ENCODE measurements at regions not wholly inside any gene's neighbourhood (a gene's known extent, or its start where the extent isn't known, plus 50 kb on each side); places are given as distances from the start of the nearest gene placed in this dataset.

DNA sequence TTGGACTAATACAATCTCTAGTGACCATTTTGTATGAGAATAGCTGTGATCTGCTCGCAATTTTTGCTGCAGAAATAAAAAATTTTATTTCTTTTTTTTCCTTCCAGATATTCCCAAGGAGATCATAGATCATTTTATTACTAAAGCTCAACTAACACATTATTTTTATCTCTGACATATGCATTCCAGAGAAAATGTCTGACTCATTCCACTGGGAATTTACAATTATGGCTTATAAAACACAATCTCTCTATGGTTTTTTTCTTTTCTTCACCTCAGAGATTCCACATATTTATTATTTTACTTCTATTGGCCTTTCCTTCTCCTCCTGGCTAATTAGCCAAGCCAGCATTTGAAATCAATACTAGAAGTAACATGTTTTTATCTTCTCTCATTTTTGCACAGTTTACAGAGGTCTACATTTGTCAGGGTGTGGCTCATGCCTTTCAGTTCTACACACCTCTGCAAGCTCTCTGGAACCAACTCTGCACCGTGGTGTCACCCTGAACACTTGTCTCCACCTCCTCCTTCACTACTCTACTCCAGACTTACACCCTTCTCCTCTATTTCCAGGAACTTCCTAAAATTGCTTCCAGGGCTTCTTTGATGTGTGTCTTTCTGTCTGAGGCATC lies 59.8 kb upstream of the GPM6A start:
- DNase-seq (ENCODE audit: extremely low read depth, low read depth) = no peak
- TF ChIP-seq, protein P1, sequence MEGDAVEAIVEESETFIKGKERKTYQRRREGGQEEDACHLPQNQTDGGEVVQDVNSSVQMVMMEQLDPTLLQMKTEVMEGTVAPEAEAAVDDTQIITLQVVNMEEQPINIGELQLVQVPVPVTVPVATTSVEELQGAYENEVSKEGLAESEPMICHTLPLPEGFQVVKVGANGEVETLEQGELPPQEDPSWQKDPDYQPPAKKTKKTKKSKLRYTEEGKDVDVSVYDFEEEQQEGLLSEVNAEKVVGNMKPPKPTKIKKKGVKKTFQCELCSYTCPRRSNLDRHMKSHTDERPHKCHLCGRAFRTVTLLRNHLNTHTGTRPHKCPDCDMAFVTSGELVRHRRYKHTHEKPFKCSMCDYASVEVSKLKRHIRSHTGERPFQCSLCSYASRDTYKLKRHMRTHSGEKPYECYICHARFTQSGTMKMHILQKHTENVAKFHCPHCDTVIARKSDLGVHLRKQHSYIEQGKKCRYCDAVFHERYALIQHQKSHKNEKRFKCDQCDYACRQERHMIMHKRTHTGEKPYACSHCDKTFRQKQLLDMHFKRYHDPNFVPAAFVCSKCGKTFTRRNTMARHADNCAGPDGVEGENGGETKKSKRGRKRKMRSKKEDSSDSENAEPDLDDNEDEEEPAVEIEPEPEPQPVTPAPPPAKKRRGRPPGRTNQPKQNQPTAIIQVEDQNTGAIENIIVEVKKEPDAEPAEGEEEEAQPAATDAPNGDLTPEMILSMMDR (IDR thresholded peaks at IDR 0.05; ENCODE audit: low read depth, low read length) = no peak

DNA sequence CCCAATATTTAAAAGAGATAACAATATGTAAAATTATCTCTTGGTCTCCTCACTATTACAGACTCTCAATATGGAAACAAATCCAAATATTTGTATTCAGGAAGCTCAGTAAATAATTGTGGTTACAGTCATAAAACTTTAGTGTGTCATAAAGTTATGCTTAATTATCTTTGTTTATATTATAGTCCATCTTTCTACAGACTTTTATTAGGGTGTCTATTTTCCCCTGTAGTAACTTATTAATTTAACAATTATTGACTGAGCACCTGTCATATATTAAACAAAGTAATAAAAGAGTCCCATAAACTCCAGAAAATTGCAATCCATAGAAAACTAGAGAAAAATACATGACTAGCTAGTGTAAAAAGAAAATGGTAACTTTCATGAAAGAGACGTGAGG lies 61.6 kb upstream of the GPM6A start:
- TF ChIP-seq, protein P1 (IDR thresholded peaks at IDR 0.05; ENCODE audit: low read depth, low read length) = no peak
- DNase-seq (ENCODE audit: extremely low read depth, low read depth) = no peak

DNA sequence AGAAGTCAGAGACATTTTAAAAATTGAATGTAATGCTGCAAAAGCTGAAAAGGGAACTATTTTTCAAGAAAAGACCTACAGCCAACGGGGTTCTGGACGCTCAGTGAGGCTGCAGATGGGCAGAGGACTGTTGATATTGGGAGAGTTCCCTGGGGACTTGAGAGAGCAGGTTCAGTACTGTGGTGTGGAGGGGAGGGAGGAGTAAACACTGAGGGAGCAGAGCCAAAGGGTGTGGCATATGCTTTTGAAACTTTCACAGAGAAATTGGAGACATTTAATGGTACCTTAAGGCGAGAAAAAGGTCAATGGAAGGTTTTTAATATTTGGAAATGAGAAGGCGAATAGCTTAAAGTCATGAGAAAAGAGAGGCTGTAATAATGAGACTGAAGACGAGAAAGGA lies 62.2 kb upstream of the GPM6A start:
- DNase-seq (ENCODE audit: extremely low read depth, low read depth) = no peak
- TF ChIP-seq, protein P1 (IDR thresholded peaks at IDR 0.05; ENCODE audit: low read depth, low read length) = no peak

DNA sequence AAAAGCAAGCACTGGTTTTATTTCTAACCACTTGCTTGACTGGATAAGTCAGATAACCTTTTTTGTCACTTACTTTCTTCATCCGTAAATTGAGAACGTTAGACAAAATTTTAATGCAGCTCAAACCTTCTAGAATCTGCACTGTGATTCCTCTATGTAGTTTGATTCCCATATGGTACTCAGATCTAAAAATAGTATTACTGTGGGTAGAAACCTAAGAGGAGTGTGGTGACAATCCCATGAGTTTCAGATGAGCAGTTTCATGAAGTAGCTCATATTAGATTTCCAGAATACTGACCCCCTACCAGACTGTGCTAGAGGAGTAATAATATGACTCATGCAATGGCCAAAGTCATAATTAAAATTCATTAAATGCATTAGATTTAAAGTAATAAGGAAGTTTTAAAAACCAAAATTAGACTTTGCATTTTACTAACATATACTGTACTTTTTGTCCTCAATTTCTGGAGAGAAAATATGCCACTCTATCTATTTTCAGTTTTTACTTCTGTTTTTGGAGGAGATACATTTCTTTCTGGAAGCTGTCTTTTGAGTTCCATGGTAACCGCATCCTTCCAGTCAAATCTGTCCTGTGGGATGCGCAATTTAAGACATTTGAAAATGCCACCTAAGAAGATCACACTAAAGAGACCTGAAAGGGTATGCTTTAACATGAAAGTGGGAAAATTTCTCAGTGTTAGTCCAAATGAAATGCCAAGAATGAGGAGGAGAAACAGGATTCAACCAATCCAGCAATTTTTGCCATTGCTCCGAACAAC lies 64.1 kb upstream of the GPM6A start:
- TF ChIP-seq, protein P1 (IDR thresholded peaks at IDR 0.05; ENCODE audit: low read depth, low read length) = no peak
- no peak for DNase-seq (ENCODE audit: extremely low read depth, low read depth)

DNA sequence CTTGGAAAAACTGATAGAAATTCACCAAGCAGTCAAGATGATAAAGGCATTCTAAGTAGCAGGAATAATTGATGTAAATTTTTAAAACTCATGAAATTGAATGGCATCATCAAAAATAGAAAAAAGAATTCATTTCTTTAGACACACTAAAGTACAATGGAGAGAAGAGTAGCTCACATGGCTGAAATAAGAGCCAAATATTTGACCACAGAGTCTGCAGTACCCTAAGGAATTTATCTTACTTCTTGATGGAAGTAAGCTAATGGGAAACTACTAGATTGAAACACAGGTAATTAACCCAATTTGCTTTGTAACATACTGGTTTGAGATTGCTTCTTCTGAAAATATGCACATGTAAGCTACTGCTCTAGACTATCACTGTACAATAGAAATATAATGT lies 70.8 kb upstream of the GPM6A start:
- DNase-seq (ENCODE audit: extremely low read depth, low read depth) = no peak
- TF ChIP-seq, protein P1 (IDR thresholded peaks at IDR 0.05; ENCODE audit: low read depth, low read length) = no peak

DNA sequence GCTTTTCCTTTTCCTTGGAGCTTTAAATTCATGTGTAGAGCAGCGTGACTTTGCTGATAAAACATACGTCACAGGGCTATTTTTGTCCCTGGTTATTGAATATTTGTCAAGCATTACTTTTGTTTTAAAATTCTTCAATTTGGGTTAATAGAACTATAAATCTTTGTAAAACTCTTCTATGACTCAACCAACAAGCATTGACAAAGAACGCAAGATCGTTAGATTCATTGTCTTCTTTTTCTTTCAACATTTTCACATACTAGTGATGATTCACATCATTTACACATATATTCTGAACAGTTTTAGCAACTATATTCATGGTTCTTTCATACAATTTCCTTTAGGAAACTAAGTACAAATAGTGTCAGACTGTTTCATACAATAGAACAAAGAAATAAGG lies 72.0 kb upstream of the GPM6A start:
- TF ChIP-seq, protein P1 (IDR thresholded peaks at IDR 0.05; ENCODE audit: low read depth, low read length) = no peak
- DNase-seq (ENCODE audit: extremely low read depth, low read depth) = no peak

DNA sequence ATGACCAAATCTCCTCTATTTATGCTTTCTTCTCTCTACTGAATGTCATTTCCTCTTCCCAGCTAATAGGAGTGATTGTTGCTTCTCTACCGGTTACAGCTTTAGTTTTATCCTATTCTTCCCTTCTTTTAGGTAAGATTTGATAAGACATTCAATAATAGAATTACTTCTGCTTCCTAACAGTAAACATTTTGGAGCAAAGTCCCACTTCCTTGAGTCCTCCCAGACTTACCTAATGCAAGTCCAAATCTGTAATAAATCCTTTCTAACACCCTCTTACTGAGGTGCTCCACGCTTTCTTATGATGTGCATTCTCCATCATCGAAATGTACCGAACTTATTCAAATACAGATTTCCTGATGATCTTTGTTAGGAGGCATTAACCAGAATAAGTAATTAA lies 79.2 kb upstream of the GPM6A start:
- TF ChIP-seq, protein P1 (IDR thresholded peaks at IDR 0.05; ENCODE audit: low read depth, low read length) = no peak
- no peak for DNase-seq (ENCODE audit: extremely low read depth, low read depth)
